CMK (cell line): ENCODE measurements at regions not wholly inside any gene's neighbourhood (a gene's known extent, or its start where the extent isn't known, plus 50 kb on each side); places are given as distances from the start of the nearest gene placed in this dataset.

Experiments used
- DNase-seq: peaks from one replicate; pipeline ENCODE4 v3.0.0-alpha.2; 2010; ENCODE audit warnings: low read depth

GRCh38 chr2:122736279-122736678 is 980.8 kb downstream of the TSN start:
- DNase-seq = no peak

GRCh38 chr2:122737429-122738077 is 982.1 kb downstream of the TSN start:
- DNase-seq = no peak

- no peak for DNase-seq
Measured at GRCh38 chr2:122739732-122740593, 984.5 kb downstream of the TSN start.

GRCh38 chr2:122740594-122740948 is 985.1 kb downstream of the TSN start:
- no peak for DNase-seq

- no peak for DNase-seq
Measured at GRCh38 chr2:122741403-122741802, 986.0 kb downstream of the TSN start.

- no peak for DNase-seq
Measured at GRCh38 chr2:122743021-122743675, 987.7 kb downstream of the TSN start.

- no peak for DNase-seq
Measured at GRCh38 chr2:122745603-122746002, 990.2 kb downstream of the TSN start.

GRCh38 chr2:122747670-122748069 is 992.2 kb downstream of the TSN start:
- DNase-seq = no peak

- no peak for DNase-seq
Measured at GRCh38 chr2:122748552-122749011, 993.1 kb downstream of the TSN start.

- DNase-seq = no peak
Measured at GRCh38 chr2:122749405-122749804, 994.0 kb downstream of the TSN start.

GRCh38 chr2:122750095-122750494 is 994.6 kb downstream of the TSN start:
- no peak for DNase-seq

- DNase-seq = no peak
Measured at GRCh38 chr2:122750808-122751207, 995.4 kb downstream of the TSN start.

- DNase-seq = no peak
Measured at GRCh38 chr2:122753336-122753735, 997.9 kb downstream of the TSN start.

GRCh38 chr2:122754561-122754960 is 999.1 kb downstream of the TSN start:
- no peak for DNase-seq

- peak; percentile 68 for DNase-seq
Measured at GRCh38 chr2:122755281-122755780, 999.9 kb downstream of the TSN start.

- peak; percentile 59 for DNase-seq
Measured at GRCh38 chr2:122758967-122759366, 1003.5 kb downstream of the TSN start.

GRCh38 chr2:122764014-122764413 is 1008.6 kb downstream of the TSN start:
- DNase-seq = no peak

- no peak for DNase-seq
Measured at GRCh38 chr2:122780251-122780650, 1024.8 kb downstream of the TSN start.

GRCh38 chr2:122794100-122794499 is 1038.6 kb downstream of the TSN start:
- no peak for DNase-seq

GRCh38 chr2:122795763-122796162 is 1040.3 kb downstream of the TSN start:
- no peak for DNase-seq

GRCh38 chr2:122799391-122799790 is 1043.9 kb downstream of the TSN start:
- DNase-seq = no peak

GRCh38 chr2:122800781-122801180 is 1045.3 kb downstream of the TSN start:
- no peak for DNase-seq

GRCh38 chr2:122804494-122804893 is 1049.0 kb downstream of the TSN start:
- no peak for DNase-seq
